Neural cell (in vitro differentiated cells): ENCODE measurements at regions not wholly inside any gene's neighbourhood (a gene's known extent, or its start where the extent isn't known, plus 50 kb on each side); places are given as distances from the start of the nearest gene placed in this dataset.
"Not testable (repeated sequence)": the region's sequence is repeated elsewhere in the genome, so short reads cannot be mapped to it uniquely, and the experiment has no call there.

Experiments used
- H2AFZ ChIP-seq: fragments of 200-600, 300-800 bp; sonication (generic), shearing (Covaris generic); 2 replicates; pipeline ENCODE4 v1.6.0; 2014; ENCODE audit warnings: low read depth, mild to moderate bottlenecking, antibody characterized with exemption, low read length, moderate library complexity
- H3F3A ChIP-seq: fragments of 200-600 bp; shearing (Covaris generic); 2 replicates; pipeline ENCODE4 v1.6.1; 2016; ENCODE audit warnings: mild to moderate bottlenecking, moderate library complexity, mixed read lengths, antibody characterized with exemption, low read length; ENCODE audit not compliant: insufficient read depth, poor library complexity, severe bottlenecking
- H3K27ac ChIP-seq: fragments of 200-600, 300-800 bp; sonication (generic), shearing (Covaris generic); 2 replicates; pipeline ENCODE4 v1.5.1; 2014; ENCODE audit warnings: mild to moderate bottlenecking, low read length, moderate library complexity
- H3K27me3 ChIP-seq: fragments of 300-800, 200-600 bp; sonication (generic), shearing (Covaris generic); 2 replicates; pipeline ENCODE4 v1.6.0; 2014; ENCODE audit warnings: mild to moderate bottlenecking, low read depth, low read length, moderate library complexity; ENCODE audit not compliant: insufficient read depth
- H3K36me3 ChIP-seq: fragments of 300-800, 200-600 bp; sonication (generic), shearing (Covaris generic); 2 replicates; pipeline ENCODE4 v1.5.1; 2014; ENCODE audit warnings: mild to moderate bottlenecking, antibody characterized with exemption, low read length, moderate library complexity; ENCODE audit not compliant: insufficient read depth
- H3K4me2 ChIP-seq: fragments of 300-800, 200-600 bp; sonication (generic), shearing (Covaris generic); 2 replicates; pipeline ENCODE4 v1.6.0; 2014; ENCODE audit warnings: mild to moderate bottlenecking, low read length
- H3K4me3 ChIP-seq: fragments of 300-800, 200-600 bp; sonication (generic), shearing (Covaris generic); 2 replicates; pipeline ENCODE4 v1.5.1; 2014; ENCODE audit warnings: mild to moderate bottlenecking, low read length, moderate library complexity
- H3K79me2 ChIP-seq: fragments of 200-600 bp; shearing (Covaris generic); replicated peaks from 2 replicates; pipeline ENCODE4 v1.6.0; 2014; ENCODE audit warnings: mild to moderate bottlenecking, low read length, moderate library complexity; ENCODE audit not compliant: insufficient read depth
- H3K9ac ChIP-seq: fragments of 300-800, 200-600 bp; sonication (generic), shearing (Covaris generic); 2 replicates; pipeline ENCODE4 v1.6.1; 2016; ENCODE audit warnings: mild to moderate bottlenecking, low read length, mixed read lengths
- H3K9me2 ChIP-seq: fragments of 200-600 bp; shearing (Covaris generic); 2 replicates; pipeline ENCODE4 v1.6.1; 2016; ENCODE audit warnings: mild to moderate bottlenecking, low read length, mixed read lengths; ENCODE audit not compliant: insufficient read depth
- H3K9me3 ChIP-seq: fragments of 200-600, 300-800 bp; sonication (generic), shearing (Covaris generic); 2 replicates; pipeline ENCODE4 v1.6.1; 2016; ENCODE audit warnings: mild to moderate bottlenecking, mixed run types, low read length, moderate library complexity, mixed read lengths
- H4K20me1 ChIP-seq: fragments of 200-600 bp; shearing (Covaris generic); 2 replicates; pipeline ENCODE4 v1.6.1; 2016; ENCODE audit warnings: mild to moderate bottlenecking, mixed run types; ENCODE audit not compliant: insufficient read depth
- EP300 ChIP-seq: fragments of 450-650 bp; conservative IDR thresholded peaks from 2 replicates; pipeline ENCODE4 v1.6.1; 2014; ENCODE audit warnings: antibody characterized with exemption, mild to moderate bottlenecking, moderate library complexity; ENCODE audit not compliant: poor library complexity, severe bottlenecking
- EZH2 ChIP-seq: fragments of 200-600, 300-800 bp; shearing (Covaris generic), sonication (generic); IDR thresholded peaks from 2 replicates; pipeline ENCODE4 v1.6.1; 2014; ENCODE audit warnings: antibody characterized with exemption, low read length, borderline replicate concordance, mild to moderate bottlenecking; ENCODE audit not compliant: insufficient read depth, poor library complexity, severe bottlenecking
- MXI1 ChIP-seq: fragments of 450-650 bp; conservative IDR thresholded peaks from 2 replicates; pipeline ENCODE4 v1.6.1; 2014; ENCODE audit warnings: antibody characterized with exemption, mild to moderate bottlenecking; ENCODE audit not compliant: poor library complexity, severe bottlenecking
- POLR2AphosphoS5 ChIP-seq: IDR thresholded peaks from 2 replicates; pipeline ENCODE4 v1.6.1; 2012
- RAD21 ChIP-seq: fragments of 450-650 bp; conservative IDR thresholded peaks from 2 replicates; pipeline ENCODE4 v1.6.1; 2014; ENCODE audit warnings: antibody characterized with exemption, mild to moderate bottlenecking, moderate library complexity
- SMC3 ChIP-seq: fragments of 450-650 bp; conservative IDR thresholded peaks from 2 replicates; pipeline ENCODE4 v1.6.1; 2014; ENCODE audit warnings: antibody characterized with exemption, mild to moderate bottlenecking, moderate library complexity; ENCODE audit not compliant: poor library complexity
- TAF1 ChIP-seq: IDR thresholded peaks from 2 replicates; pipeline ENCODE4 v1.6.1; 2012; ENCODE audit warnings: low read depth
- TF ChIP-seq, protein P1 (sequence below): fragments of 450-650 bp; IDR thresholded peaks from 2 replicates; pipeline ENCODE4 v1.5.1; 2014; ENCODE audit warnings: antibody characterized with exemption, mild to moderate bottlenecking, moderate library complexity; ENCODE audit not compliant: poor library complexity, severe bottlenecking
- TF ChIP-seq, protein P2 (sequence below): IDR thresholded peaks from 2 replicates; pipeline ENCODE4 v1.6.1; 2012; ENCODE audit warnings: borderline replicate concordance

DNA sequence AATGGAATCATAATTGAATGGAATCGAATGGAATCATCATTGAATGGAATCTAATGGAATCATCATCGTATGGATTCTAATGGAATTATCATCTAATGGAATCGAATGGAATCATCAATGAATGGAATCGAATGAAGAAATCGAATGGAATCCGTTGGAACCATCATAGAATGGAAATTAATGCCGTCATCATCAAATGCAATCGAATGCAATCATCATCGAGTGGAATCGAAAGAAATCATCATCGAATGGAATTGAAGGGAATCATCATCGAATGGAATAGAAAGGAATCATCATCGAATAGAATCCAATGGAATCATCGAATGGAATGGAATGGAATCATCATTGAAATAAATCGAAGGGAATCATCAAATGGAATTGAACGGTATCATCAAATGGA is 217.2 kb downstream of the SHCBP1 start:
- H3K9me2 ChIP-seq: no peaks in the 10 kb centered on the region
- TF ChIP-seq, protein P1, sequence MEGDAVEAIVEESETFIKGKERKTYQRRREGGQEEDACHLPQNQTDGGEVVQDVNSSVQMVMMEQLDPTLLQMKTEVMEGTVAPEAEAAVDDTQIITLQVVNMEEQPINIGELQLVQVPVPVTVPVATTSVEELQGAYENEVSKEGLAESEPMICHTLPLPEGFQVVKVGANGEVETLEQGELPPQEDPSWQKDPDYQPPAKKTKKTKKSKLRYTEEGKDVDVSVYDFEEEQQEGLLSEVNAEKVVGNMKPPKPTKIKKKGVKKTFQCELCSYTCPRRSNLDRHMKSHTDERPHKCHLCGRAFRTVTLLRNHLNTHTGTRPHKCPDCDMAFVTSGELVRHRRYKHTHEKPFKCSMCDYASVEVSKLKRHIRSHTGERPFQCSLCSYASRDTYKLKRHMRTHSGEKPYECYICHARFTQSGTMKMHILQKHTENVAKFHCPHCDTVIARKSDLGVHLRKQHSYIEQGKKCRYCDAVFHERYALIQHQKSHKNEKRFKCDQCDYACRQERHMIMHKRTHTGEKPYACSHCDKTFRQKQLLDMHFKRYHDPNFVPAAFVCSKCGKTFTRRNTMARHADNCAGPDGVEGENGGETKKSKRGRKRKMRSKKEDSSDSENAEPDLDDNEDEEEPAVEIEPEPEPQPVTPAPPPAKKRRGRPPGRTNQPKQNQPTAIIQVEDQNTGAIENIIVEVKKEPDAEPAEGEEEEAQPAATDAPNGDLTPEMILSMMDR: no peak
- TF ChIP-seq SMC3 (no peak), MXI1 (no peak), EP300 (no peak), RAD21 (no peak), TAF1 (no peak), EZH2 (no peak), POLR2AphosphoS5 (no peak)
- TF ChIP-seq, protein P2, sequence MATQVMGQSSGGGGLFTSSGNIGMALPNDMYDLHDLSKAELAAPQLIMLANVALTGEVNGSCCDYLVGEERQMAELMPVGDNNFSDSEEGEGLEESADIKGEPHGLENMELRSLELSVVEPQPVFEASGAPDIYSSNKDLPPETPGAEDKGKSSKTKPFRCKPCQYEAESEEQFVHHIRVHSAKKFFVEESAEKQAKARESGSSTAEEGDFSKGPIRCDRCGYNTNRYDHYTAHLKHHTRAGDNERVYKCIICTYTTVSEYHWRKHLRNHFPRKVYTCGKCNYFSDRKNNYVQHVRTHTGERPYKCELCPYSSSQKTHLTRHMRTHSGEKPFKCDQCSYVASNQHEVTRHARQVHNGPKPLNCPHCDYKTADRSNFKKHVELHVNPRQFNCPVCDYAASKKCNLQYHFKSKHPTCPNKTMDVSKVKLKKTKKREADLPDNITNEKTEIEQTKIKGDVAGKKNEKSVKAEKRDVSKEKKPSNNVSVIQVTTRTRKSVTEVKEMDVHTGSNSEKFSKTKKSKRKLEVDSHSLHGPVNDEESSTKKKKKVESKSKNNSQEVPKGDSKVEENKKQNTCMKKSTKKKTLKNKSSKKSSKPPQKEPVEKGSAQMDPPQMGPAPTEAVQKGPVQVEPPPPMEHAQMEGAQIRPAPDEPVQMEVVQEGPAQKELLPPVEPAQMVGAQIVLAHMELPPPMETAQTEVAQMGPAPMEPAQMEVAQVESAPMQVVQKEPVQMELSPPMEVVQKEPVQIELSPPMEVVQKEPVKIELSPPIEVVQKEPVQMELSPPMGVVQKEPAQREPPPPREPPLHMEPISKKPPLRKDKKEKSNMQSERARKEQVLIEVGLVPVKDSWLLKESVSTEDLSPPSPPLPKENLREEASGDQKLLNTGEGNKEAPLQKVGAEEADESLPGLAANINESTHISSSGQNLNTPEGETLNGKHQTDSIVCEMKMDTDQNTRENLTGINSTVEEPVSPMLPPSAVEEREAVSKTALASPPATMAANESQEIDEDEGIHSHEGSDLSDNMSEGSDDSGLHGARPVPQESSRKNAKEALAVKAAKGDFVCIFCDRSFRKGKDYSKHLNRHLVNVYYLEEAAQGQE: no peak
- H3K27me3 ChIP-seq: no peaks in the 10 kb centered on the region
- H3K36me3 ChIP-seq: no peaks in the 10 kb centered on the region
- H3F3A ChIP-seq: no peaks in the 10 kb centered on the region
- H3K9ac ChIP-seq: no peak overlapping the region
- H3K4me3 ChIP-seq: no peak overlapping the region
- no peak overlapping the region for H2AFZ ChIP-seq
- no peak overlapping the region for H3K4me2 ChIP-seq
- H3K27ac ChIP-seq: no peak overlapping the region
- no peaks in the 10 kb centered on the region for H3K79me2 ChIP-seq
- H4K20me1 ChIP-seq: no peaks in the 10 kb centered on the region
- peaks cover under 1% of the 10 kb centered on the region for H3K9me3 ChIP-seq

DNA sequence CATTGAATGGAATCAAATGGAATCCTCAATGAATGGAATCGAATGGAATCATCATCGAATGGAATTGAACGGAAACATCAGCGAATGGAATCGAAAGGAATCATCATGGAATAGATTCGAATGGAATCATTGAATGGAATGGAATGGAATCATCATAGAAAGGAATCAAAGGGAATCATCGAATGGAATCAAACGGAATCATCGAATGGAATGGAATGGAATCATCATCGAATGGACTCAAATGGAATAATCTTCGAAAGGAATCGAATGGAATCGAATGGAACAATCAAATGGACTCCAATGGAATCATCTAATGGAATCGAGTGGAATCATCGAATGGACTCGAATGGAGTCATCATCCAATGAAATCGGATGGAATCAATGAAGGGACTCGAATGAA is 222.6 kb downstream of the SHCBP1 start:
- H3K4me2 ChIP-seq, H4K20me1 ChIP-seq, H3F3A ChIP-seq, H3K27me3 ChIP-seq, H3K9me3 ChIP-seq, H3K4me3 ChIP-seq, H3K9me2 ChIP-seq, H2AFZ ChIP-seq, H3K79me2 ChIP-seq, H3K27ac ChIP-seq, H3K36me3 ChIP-seq, H3K9ac ChIP-seq: not testable (repeated sequence)

DNA sequence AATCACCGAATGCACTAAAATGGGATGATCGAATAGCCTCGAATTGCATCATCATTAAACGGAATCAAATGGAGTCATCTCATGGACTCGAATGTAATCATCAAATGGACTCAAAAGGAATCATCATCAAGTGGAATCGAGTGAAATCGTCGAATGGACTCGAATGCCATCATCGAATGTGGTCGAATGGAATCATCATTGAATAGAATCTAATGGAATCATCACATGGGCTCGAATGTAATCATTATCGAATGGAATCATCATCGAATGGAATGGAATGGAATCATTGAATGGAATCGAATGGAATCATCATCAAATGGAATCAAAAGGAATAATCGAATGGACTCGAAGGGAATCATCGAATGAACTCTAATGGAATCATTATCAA is 224.3 kb downstream of the SHCBP1 start:
- H3K9me3 ChIP-seq, H3K27me3 ChIP-seq, H3F3A ChIP-seq, H3K27ac ChIP-seq, H3K4me3 ChIP-seq, H3K79me2 ChIP-seq, H2AFZ ChIP-seq, H4K20me1 ChIP-seq, H3K9me2 ChIP-seq, H3K4me2 ChIP-seq, H3K9ac ChIP-seq, H3K36me3 ChIP-seq: not testable (repeated sequence)

DNA sequence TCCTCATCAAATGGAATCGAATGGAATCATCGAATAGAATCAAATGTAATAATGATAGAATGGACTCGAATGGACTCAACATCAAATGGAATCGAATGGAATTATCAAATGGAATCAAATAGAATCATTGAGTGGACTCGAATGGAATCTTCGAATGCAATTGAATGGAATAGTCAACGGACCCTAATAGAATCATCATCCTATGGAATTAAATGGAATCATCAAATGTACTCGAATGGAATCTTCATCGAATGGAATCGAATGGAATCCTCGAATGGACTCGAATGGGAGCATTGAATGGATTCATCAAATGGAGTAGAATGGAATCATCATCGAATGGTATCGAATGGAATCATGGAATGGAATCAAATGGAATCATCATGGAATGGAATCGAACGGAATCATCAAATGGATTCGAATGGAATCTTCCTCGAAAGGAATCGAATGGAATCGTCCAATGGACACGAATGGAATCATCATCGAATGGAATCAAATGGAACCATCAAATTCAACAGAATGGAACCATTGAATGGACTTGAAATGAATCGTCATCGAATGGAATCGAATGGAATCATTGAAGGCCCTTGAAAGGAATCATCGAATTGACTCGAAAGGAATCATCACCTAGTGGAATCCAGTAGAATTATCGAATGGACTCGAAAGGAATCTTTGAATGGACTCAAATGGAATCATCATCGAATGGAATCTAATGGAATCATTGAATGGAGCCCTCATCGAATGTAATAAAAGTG is 224.9 kb downstream of the SHCBP1 start:
- not testable (repeated sequence) for H3K79me2 ChIP-seq, H3K27ac ChIP-seq, H3K4me2 ChIP-seq, H3K4me3 ChIP-seq, H3K9ac ChIP-seq, H4K20me1 ChIP-seq, H3K9me3 ChIP-seq, H3K36me3 ChIP-seq, H2AFZ ChIP-seq, H3K27me3 ChIP-seq, H3K9me2 ChIP-seq, H3F3A ChIP-seq

DNA sequence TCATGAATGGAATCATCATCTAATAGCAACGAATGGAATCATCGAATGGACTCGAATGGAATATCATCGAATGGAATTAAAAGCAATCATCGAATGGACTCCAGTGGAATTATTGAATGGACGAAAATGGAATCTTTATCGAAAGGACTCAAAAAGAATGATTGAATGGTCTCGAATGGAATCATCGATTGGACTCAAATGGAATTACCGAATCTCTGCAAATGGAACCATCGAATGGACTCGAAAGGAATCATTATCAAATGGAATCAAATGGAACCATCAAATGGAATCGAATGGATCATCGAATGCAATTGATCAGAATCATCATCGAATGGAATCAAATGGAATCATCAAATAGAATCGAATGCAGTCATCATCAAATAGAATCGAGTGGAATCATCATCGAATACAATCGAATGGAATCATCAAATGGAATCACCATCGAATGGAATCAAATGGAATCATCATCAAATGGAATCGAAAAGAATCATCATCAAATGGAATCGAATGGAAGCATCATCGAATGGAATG is 225.7 kb downstream of the SHCBP1 start:
- not testable (repeated sequence) for H3K79me2 ChIP-seq, H3F3A ChIP-seq, H3K4me3 ChIP-seq, H3K9me2 ChIP-seq, H2AFZ ChIP-seq, H3K36me3 ChIP-seq, H3K27me3 ChIP-seq, H3K9me3 ChIP-seq, H3K9ac ChIP-seq, H4K20me1 ChIP-seq, H3K27ac ChIP-seq, H3K4me2 ChIP-seq
